ENCODE measurements at regions not wholly inside any gene's neighbourhood (a gene's known extent, or its start where the extent isn't known, plus 50 kb on each side); places are given as distances from the start of the nearest gene placed in this dataset.
"Not testable (repeated sequence)": the region's sequence is repeated elsewhere in the genome, so short reads cannot be mapped to it uniquely, and the experiment has no call there.

DNA sequence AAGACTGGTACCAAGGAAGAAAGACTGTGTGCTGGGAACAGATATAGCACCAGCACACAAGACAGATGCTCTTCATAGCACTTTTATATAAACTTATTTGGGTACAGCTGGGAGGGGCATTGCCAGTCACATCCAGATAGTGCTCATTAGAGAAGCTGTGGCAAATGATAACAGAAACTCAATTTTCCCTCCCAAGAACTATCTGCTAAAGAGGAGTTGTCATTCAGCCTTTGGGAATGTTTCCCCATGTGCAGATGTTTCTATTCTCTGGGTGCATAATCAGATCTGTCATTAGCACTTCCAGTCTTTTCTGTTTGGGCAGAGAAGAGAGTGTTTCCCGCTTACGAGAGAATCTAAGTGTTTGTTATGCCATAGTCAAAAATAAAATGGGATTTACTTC, 714.9 kb upstream of the MDGA2 start:
- no peak for DNase-seq (ENCODE audit: low read depth)

GRCh38 chr14:48384821-48385220, 709.4 kb upstream of the MDGA2 start:
- no peak for DNase-seq (ENCODE audit: low read depth)

DNA sequence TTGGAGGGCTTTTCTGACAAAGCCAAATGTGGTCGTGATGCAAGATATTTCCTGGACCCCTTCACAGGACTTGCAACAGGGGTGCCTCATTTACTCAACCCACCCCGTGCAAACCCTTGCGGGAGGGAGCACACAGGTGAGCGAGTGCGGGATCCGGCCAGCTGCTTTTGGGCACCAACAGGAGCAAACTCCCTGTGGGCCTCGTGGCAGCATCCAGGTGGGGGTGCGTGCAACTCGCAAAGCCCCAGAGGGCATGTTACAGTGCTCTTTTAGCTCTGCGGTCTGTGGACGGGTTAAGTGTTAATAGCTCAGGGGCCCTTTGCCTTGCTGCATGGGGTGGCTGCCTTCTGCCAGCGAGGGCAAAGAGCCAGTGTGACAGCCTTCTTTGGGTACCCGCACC, 707.6 kb upstream of the MDGA2 start:
- DNase-seq (ENCODE audit: low read depth) = no peak

- DNase-seq (ENCODE audit: low read depth) = no peak
Measured at GRCh38 chr14:48378541-48378940, 703.1 kb upstream of the MDGA2 start.

GRCh38 chr14:48373981-48374380, 698.6 kb upstream of the MDGA2 start:
- no peak for DNase-seq (ENCODE audit: low read depth)

DNA sequence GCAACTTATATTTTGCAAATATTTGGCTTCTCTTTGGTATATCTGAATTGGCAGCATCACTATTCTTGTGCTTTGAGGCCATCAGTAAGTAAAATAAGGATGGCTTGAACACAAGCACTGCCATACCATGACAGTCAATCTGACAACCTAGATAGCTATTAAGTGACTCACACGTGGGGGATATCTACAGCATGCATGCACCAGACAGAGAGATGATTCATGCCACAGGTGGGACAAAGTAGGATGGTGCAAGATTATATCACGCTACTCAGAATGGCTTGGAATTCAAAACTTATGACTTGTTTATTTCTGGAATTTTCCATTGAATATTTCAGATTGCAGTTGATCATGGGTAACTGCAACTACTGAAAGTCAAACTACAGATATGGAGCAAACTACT, 675.6 kb upstream of the MDGA2 start:
- peak; percentile 0 for DNase-seq (ENCODE audit: low read depth)

DNA sequence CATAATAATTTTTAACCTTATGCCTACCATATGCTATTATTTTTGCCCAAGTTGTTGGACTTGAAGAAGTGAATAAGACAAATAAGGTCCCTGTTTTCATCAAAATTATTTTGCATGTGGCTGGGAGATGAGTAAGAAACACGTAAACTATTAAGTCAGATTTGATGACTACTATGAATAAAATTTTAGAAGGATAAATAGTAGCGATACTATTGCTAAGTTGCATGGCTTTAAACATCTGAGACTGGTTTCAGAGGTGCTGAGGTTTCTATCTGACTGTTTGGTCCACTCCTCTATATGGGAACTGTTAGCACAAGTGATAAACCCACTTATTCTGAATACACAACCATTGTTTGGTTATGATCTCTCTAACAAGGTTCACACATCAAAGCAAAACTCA, 674.3 kb upstream of the MDGA2 start:
- no peak for DNase-seq (ENCODE audit: low read depth)

DNA sequence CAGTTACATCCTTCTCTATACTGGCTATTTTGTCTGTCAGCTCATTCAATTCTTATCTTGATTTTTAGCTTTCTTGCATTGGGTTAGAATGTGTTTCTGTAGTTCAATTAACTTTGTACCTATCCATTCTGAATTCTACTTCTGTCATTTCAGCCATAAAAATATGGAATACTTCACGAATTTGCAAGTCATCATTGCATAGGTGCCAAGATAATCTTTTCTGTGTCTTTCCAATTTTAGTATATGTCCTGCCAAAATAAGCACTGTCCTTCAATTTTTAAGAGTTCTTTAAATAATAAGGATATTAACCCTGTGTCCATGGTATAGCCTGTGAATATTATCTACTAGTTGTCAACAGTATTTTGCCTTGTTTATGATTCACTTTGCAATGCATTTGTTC, 665.7 kb upstream of the MDGA2 start:
- DNase-seq (ENCODE audit: low read depth) = no peak

DNA sequence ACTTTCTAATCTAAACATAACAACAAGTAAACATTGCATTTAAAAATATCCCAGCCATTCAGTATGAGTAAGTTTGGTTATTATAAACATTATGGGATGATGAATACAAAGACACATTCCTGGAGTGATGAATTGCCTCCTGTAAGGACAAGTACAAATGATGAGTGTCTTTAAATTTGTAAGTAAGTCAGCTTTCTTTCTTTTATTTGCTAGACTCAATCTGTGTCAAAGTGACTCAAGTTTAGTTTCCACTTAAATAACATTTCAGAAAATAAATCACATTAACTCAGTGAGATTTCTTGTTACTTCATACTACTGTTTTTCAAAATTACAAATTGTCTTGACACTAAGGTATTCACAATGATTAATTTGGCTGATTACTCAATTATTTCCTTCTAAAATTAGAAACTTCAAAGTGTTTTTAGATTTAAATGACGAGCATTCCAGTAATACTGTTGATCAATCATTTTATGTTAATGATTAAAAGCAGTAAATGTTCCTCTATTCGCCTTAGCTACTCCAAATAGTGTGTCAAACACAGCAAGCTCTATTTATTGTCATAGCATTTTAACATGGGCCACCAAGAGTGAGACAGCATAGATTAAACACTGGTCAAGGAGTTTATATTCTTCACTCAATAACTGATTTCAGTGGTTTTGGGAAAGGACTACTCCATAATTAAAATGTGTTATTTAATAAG, 658.0 kb upstream of the MDGA2 start:
- DNase-seq (ENCODE audit: low read depth) = no peak

DNA sequence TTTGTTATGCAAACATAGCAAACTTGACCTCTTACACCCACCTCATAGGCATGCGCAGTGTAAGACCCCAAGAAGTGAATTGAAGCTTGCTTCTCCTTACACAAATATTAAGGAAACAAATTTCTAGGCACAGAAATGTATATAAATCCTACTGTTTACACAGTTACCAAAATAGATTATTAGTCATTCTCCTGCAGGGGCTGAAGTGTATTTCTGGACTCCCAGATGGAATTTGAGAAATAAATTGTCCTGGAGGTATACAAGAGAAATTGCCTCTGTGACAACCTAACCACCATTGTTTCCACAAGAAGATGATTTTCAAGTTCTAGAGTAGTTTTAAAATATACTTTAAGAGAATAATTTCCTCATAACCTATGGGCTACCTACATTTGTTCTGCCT, 656.0 kb upstream of the MDGA2 start:
- no peak for DNase-seq (ENCODE audit: low read depth)

DNA sequence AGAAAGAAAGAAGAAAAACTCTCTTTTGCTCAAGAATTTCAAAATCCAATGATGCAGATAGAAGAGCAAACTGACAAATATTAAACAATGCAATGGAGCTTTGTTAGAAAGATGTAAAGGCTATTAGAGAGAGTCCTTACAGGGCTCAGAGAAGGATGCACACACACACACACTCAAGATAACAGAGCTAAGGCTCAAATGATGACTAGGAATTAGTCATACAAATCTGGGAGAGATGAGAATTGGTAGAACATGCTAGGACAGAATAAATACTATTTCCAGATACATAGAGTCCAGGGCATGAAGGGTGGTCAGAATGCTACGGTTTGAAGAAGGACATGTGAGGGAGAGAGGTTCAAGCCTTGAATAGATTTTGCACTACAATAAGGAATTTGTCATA, 650.1 kb upstream of the MDGA2 start:
- DNase-seq (ENCODE audit: low read depth) = no peak

GRCh38 chr14:48323665-48324064, 648.3 kb upstream of the MDGA2 start:
- no peak for DNase-seq (ENCODE audit: low read depth)

GRCh38 chr14:48319823-48320222, 644.4 kb upstream of the MDGA2 start:
- DNase-seq (ENCODE audit: low read depth) = no peak

- no peak for DNase-seq (ENCODE audit: low read depth)
Measured at GRCh38 chr14:48304729-48305128, 629.3 kb upstream of the MDGA2 start.

DNA sequence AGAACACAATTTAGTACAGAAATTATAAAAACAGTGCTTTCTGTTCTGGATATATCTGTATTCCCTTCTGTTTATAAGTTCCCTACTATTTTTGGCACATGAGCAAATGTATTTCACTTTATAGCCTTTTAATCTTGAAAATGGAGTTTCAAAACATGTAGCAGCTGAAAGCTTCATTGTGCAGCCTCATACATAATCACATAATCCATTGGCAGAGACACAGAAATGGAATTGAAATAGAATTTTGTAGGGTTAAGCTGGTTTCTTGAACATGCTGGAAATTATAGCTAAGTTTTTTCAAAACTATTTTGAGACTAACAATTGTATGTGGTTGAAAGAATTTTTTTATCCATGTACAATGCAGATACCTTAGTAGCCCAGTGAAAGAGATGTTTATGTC, 614.3 kb upstream of the MDGA2 start:
- no peak for DNase-seq (ENCODE audit: low read depth)

- not testable (repeated sequence) for DNase-seq (ENCODE audit: low read depth)
Measured at GRCh38 chr14:48285217-48285616, 609.8 kb upstream of the MDGA2 start.

DNA sequence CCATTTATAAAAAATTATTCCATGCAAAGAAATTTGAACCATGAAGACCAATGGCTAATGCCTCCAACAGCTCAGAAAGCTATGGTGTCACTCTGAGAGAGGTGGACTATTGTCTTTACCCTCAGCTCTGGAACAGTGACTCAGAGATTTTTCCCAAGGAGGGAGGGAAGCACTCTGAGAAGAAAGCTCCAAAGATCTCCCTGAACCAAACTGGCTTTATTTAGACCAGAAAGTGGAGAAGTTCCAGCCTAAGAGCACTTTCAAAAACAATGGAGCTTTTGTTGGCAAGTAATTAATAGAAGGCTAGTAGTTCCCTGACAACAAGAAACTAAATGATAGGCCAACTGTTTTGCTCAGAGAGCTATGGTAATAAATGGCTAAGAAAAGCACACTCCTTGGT, 599.9 kb upstream of the MDGA2 start:
- no peak for DNase-seq (ENCODE audit: low read depth)

GRCh38 chr14:48274826-48275225, 599.4 kb upstream of the MDGA2 start:
- no peak for DNase-seq (ENCODE audit: low read depth)

- DNase-seq (ENCODE audit: low read depth) = not testable (repeated sequence)
Measured at GRCh38 chr14:48267926-48268325, 592.5 kb upstream of the MDGA2 start.

DNA sequence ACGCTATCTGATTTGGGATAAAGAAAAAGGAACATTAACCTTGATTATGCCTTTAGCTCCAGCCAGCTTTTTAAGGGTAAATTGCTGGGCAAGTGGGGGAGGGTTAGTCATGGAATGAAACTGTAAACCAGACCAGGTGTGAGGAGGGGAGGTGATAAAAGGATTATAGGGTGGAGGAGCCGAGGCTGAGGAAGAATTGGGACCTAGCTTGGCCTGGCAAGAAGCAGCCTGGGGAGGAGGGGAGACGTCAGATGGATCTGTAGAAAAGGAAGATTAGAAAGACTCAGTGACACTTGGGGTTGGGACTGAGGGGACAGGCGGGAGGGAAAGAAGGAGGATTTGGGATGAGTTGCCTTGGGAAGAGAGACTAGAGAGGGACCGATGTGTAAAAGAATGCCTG, 590.8 kb upstream of the MDGA2 start:
- DNase-seq (ENCODE audit: low read depth) = not testable (repeated sequence)

DNA sequence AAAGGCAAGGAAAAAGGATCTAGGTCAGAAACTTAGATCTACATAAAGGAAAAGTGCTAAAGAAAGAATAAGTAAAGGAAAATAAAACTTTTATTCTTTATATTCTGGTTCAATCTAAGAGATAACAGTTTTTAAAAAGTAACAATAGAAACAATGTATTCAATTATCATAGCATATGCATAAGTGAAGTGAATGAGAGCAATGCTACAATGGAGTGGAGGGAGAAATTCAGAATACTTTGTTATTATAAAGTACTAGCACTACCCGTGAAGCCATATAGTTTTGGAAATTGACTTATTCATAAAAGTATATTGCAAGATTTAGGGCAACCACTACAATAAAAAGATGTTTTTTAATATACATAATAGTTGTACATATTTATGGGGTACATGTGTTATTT, 586.0 kb upstream of the MDGA2 start:
- no peak for DNase-seq (ENCODE audit: low read depth)

- DNase-seq (ENCODE audit: low read depth) = not testable (repeated sequence)
Measured at GRCh38 chr14:48260394-48261295, 585.2 kb upstream of the MDGA2 start.

DNA sequence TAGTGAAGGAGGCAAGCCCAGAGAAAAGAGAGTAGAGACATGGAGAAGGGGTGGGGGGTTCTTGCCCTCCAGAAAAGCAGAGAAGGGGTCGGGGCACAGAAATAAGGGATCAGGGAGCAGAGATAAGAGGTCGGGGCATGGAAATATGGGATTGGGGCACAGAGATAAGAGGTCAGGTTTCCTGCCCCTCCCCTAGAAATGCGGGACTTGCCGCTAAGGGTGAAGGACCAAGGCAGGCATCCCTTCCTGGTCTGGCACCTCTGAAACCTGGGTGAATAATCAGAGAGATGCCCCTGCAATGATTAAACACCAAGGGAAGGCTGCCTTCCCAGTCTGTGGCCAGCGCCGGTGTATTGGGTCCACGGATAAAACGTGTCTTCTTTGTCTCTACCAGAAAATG, 584.5 kb upstream of the MDGA2 start:
- DNase-seq (ENCODE audit: low read depth) = not testable (repeated sequence)

DNA sequence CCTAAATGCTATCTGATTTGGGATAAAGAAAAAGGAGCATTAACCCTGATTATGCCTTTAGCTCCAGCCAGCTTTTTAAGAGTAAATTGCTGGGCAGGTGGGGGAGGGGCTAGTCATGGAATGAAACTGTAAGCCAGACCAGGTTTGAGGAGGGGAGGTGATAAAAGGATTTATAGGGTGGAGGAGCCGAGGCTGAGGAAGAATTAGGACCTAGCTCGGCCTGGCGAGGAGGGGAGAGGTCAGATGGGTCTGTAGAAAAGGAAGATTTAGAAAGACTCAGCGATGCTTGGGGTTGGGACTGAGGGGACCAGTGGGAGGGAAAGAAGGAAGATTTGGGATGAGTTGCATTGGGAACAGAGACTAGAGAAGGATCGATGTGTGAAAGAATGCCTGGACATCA, 583.8 kb upstream of the MDGA2 start:
- not testable (repeated sequence) for DNase-seq (ENCODE audit: low read depth)

All from ELR (cell line).